ENCODE measurements at regions not wholly inside any gene's neighbourhood (a gene's known extent, or its start where the extent isn't known, plus 50 kb on each side); places are given as distances from the start of the nearest gene placed in this dataset.

DNA sequence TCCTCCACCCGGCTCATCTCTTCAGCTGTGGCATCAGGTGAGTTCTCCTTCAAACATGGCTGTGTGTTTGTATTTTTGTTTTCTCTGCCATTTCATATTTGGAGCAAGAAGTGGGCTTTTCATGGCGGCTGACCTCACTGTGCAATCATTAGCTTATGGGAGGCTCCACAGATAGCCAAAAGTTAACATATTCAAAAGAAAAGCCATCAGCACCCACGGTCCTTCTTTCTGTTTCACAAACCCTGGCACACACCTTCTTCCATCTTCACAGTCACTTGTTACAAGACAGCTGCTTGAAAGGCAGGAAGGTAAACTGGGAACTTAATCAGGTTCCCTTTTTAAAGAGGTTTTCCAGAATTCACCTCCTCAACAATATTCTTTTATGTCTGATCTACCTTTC is 69.3 kb upstream of the ATP12A start:
- TF ChIP-seq EZH2 (IDR thresholded peaks at IDR 0.05; ENCODE audit: borderline replicate concordance, low read depth, low read length, severe bottlenecking) (no peak), POLR2AphosphoS5 (IDR thresholded peaks at IDR 0.05; ENCODE audit: insufficient read depth, low read depth, low read length) (no peak), POLR2A (IDR thresholded peaks at IDR 0.05; ENCODE audit: low read depth, low read length) (no peak), MYC (IDR thresholded peaks at IDR 0.05; ENCODE audit: low read depth, low read length) (no peak), GATA2 (IDR thresholded peaks at IDR 0.05; ENCODE audit: insufficient read depth, insufficient read length, low read depth, low read length) (no peak), JUN (IDR thresholded peaks at IDR 0.05; ENCODE audit: borderline replicate concordance, insufficient read depth, insufficient read length, low read depth) (no peak)
- TF ChIP-seq, protein P1, sequence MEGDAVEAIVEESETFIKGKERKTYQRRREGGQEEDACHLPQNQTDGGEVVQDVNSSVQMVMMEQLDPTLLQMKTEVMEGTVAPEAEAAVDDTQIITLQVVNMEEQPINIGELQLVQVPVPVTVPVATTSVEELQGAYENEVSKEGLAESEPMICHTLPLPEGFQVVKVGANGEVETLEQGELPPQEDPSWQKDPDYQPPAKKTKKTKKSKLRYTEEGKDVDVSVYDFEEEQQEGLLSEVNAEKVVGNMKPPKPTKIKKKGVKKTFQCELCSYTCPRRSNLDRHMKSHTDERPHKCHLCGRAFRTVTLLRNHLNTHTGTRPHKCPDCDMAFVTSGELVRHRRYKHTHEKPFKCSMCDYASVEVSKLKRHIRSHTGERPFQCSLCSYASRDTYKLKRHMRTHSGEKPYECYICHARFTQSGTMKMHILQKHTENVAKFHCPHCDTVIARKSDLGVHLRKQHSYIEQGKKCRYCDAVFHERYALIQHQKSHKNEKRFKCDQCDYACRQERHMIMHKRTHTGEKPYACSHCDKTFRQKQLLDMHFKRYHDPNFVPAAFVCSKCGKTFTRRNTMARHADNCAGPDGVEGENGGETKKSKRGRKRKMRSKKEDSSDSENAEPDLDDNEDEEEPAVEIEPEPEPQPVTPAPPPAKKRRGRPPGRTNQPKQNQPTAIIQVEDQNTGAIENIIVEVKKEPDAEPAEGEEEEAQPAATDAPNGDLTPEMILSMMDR (IDR thresholded peaks at IDR 0.05; ENCODE audit: extremely low read depth in 1 of 2, insufficient read depth in 1 of 2, low read depth in 1 of 2, low read length in 2 of 2) = no peak
- TF ChIP-seq, protein P2, sequence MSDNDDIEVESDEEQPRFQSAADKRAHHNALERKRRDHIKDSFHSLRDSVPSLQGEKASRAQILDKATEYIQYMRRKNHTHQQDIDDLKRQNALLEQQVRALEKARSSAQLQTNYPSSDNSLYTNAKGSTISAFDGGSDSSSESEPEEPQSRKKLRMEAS (IDR thresholded peaks at IDR 0.05; ENCODE audit: insufficient read depth, insufficient read length) = no peak

Measured in endothelial cell of umbilical vein (primary cell).